ENCODE measurements at regions not wholly inside any gene's neighbourhood (a gene's known extent, or its start where the extent isn't known, plus 50 kb on each side); places are given as distances from the start of the nearest gene placed in this dataset.

GRCh38 chr9:79788662-79789061 is 216.9 kb downstream of the TLE4 start:
- no peak overlapping the region for H2AFZ ChIP-seq (ENCODE audit: low read length)
- DNase-seq (ENCODE audit: low read depth in 1 of 2, low spot score in 2 of 2), result no peak
- 100% methylated on average over 1 of the region's 1 CpG; no CpG with 5 or more reads in 1 of the 2 experiments for WGBS, 2 experiments (ENCODE audit: extremely low coverage in 1 of 2, insufficient coverage in 1 of 2, insufficient read length in 1 of 2, insufficient replicate concordance in 2 of 2, low coverage in 1 of 2, low lambda C conversion rate in 2 of 2, missing lambda C conversion rate in 1 of 2)
- H4K5ac ChIP-seq (ENCODE audit: insufficient read length, low read depth, low read length), result no peak overlapping the region
- no peak overlapping the region for H3K27ac ChIP-seq (ENCODE audit: low read depth, low read length)
- no peak overlapping the region for H2BK15ac ChIP-seq (ENCODE audit: low read length)
- H3K27me3 ChIP-seq (replicated peaks in 1 of 4; ENCODE audit: control insufficient read depth in 3 of 4, extremely low read depth in 1 of 4, insufficient read depth in 3 of 4, low read length in 3 of 4), result no peaks in the 10 kb centered on the region
- H3K23me2 ChIP-seq (ENCODE audit: low read depth, low read length), result no peaks in the 10 kb centered on the region
- FAIRE-seq, result no peak
- no peak overlapping the region for H3K4ac ChIP-seq (replicated peaks; ENCODE audit: insufficient read length, low read depth, low read length)
- peaks cover 0 to 5% of the 10 kb centered on the region in 2 experiments; a peak in 3 of 4 replicates for H3K9me3 ChIP-seq (ENCODE audit: insufficient read depth in 2 of 2, low read depth in 1 of 2, low read length in 1 of 2)
- ChIA-PET POLR2A (ENCODE audit: partially characterized antibody) (no interaction called here), CTCF (ENCODE audit: partially characterized antibody) (no interaction called here)
- H3K4me3 ChIP-seq (ENCODE audit: extremely low read depth in 1 of 4, insufficient read depth in 2 of 4, low read depth in 3 of 4, low read length in 4 of 4), result no peak overlapping the region
- no peaks in the 10 kb centered on the region for H3K79me2 ChIP-seq (ENCODE audit: control insufficient read depth in 1 of 2, insufficient read depth in 2 of 2, low read length in 2 of 2)
- H3K9ac ChIP-seq (replicated peaks in 1 of 4; ENCODE audit: extremely low read depth in 1 of 4, low read depth in 3 of 4, low read length in 3 of 4), result no peak overlapping the region
- H3K56ac ChIP-seq (replicated peaks; ENCODE audit: insufficient read length, low read depth, low read length), result no peak overlapping the region
- no peak overlapping the region for H3K23ac ChIP-seq (ENCODE audit: insufficient read length)
- no peak overlapping the region for H3K18ac ChIP-seq (ENCODE audit: extremely low read depth, low read length)
- H3K36me3 ChIP-seq (ENCODE audit: control insufficient read depth in 2 of 4, insufficient read depth in 4 of 4, low read length in 3 of 4), result no peaks in the 10 kb centered on the region
- H3K4me2 ChIP-seq (ENCODE audit: insufficient read depth in 1 of 2, low read depth in 2 of 2, low read length in 2 of 2), result no peak overlapping the region
- H3K14ac ChIP-seq (ENCODE audit: insufficient read length), result no peak overlapping the region
- H2AK5ac ChIP-seq (ENCODE audit: low read depth, low read length), result no peak overlapping the region
- H2BK20ac ChIP-seq (ENCODE audit: low read length), result no peak overlapping the region
- TF ChIP-seq JUN (IDR thresholded peaks at IDR 0.05; ENCODE audit: low read depth, low read length), result no peak
- TF ChIP-seq NANOG (IDR thresholded peaks at IDR 0.05; ENCODE audit: insufficient read depth, low read depth, low read length, poor library complexity, severe bottlenecking), result no peak
- no peak for TF ChIP-seq TAF1 (IDR thresholded peaks at IDR 0.05; ENCODE audit: low read depth, low read length)
- TF ChIP-seq SAP30 (IDR thresholded peaks at IDR 0.05; ENCODE audit: insufficient read depth, insufficient replicate concordance, low read length), result no peak
- no peak for TF ChIP-seq E2F6 (IDR thresholded peaks at IDR 0.05)
- TF ChIP-seq GABPA (IDR thresholded peaks at IDR 0.05; ENCODE audit: borderline replicate concordance, insufficient read depth, low read length), result no peak
- TF ChIP-seq SP1 (IDR thresholded peaks at IDR 0.05; ENCODE audit: low read depth, low read length), result no peak
- TF ChIP-seq JUND (IDR thresholded peaks at IDR 0.05; ENCODE audit: low read length), result no peak
- no peak for TF ChIP-seq POLR2AphosphoS5 (IDR thresholded peaks at IDR 0.05; ENCODE audit: low read depth, low read length)
- no peak for TF ChIP-seq SP2 (IDR thresholded peaks at IDR 0.05; ENCODE audit: low read length)
- no peak for TF ChIP-seq CBX8 (IDR thresholded peaks at IDR 0.05; ENCODE audit: borderline replicate concordance, low read depth, low read length)
- no peak overlapping the region for H2BK120ac ChIP-seq (replicated peaks; ENCODE audit: low read depth, low read length)
- H4K91ac ChIP-seq (replicated peaks; ENCODE audit: insufficient read length, low read length), result no peak overlapping the region
- no peak overlapping the region for H2BK12ac ChIP-seq (ENCODE audit: low read depth, low read length)
- no peak overlapping the region for H4K8ac ChIP-seq (ENCODE audit: extremely low read depth, insufficient read depth, low read length)
- no peak overlapping the region for H2BK5ac ChIP-seq (ENCODE audit: low read depth, low read length)
- H3K79me1 ChIP-seq (ENCODE audit: low read depth, low read length), result no peaks in the 10 kb centered on the region
- H4K20me1 ChIP-seq (replicated peaks in 1 of 2; ENCODE audit: control insufficient read depth in 1 of 2, insufficient read depth in 2 of 2, low read length in 2 of 2), result no peaks in the 10 kb centered on the region
- H3K4me1 ChIP-seq (replicated peaks in 1 of 4; ENCODE audit: control insufficient read depth in 3 of 4, insufficient read depth in 4 of 4, low read length in 3 of 4), result no peaks in the 10 kb centered on the region
